HG03460 (cell line): ENCODE measurements at regions not wholly inside any gene's neighbourhood (a gene's known extent, or its start where the extent isn't known, plus 50 kb on each side); places are given as distances from the start of the nearest gene placed in this dataset.

ENCODE experiments used
- ATAC-seq: cut with Tn5 transposase; IDR thresholded peaks from one replicate; pipeline ENCODE4 v1.9.1; 2021; ENCODE audit not compliant: unreplicated experiment

DNA sequence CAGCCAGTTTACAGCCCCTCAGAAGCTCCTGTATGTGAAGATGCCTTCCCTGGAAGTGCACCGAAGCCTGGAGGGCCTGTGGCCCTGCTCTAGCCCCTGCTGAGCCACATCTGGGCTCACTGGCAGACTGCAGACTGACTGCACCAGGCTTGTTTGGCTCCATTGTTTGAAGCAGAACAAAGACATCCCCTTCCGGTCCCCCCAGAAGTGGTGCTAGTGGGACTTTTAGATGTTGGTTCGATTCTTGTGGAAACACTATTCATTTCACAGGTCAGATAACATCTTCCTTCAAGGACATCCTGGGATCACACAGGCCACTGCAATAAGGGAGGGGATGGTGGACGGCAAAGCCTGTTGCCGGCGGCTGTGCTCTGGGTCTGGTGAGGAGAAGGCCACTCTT lies 57.8 kb upstream of the CBLN2 start:
- no peak for ATAC-seq

DNA sequence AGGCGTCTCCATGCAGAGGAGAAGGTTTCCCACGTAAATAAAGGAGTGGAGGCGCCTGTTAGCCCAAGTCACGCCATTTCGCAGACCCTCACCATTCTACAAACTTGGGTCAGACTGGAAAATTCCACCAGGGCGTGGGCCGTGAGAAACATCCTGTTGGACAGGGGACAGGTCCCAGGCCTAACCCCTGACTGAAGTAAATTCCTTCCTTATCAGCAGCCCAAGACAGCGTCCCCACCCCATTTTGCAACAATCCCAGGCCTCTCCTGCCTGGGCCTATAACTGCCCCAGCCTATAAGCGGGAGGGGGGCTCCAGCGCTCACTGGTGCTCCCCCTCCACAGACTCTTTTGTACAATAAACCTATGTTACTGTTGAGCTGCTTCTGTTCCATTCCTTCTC lies 57.3 kb upstream of the CBLN2 start:
- ATAC-seq, result no peak
